K562 (cell line): ENCODE measurements at regions not wholly inside any gene's neighbourhood (a gene's known extent, or its start where the extent isn't known, plus 50 kb on each side); places are given as distances from the start of the nearest gene placed in this dataset.

ENCODE experiments used
- ATAC-seq: fragments of 200-7000 bp; cut with Tn5 transposase; 3 replicates; pipeline ENCODE4 v1.9.1; 2020; ENCODE audit warnings: moderate library complexity
- BruUV-seq: library from RNA; stranded (reverse); fragments of 400-500 nt; replicated peaks from 2 replicates; lab custom pipeline; 2021; lab: Mats Ljungman, UMichigan
- CTCF ChIA-PET: fragments of 300-600 bp; formaldehyde crosslinking; extraction: SDS; loops from one replicate; lab custom pipeline; 2021; ENCODE audit warnings: low intra/inter-chr PET ratio; lab: Yijun Ruan, JAX
- POLR2A ChIA-PET: fragments of 300-600, 350-650 bp; sonication (Branson Sonifier 250); formaldehyde crosslinking; extraction: SDS; loops from one replicate; lab custom pipeline; 2021; ENCODE audit warnings: antibody characterized with exemption, inconsistent platforms; lab: Yijun Ruan, JAX
- DNase-seq, 4 experiments: peaks; one replicate each; pipeline versions ENCODE4 v3.0.0 to v3.0.0-alpha.2; 2011 to 2018; ENCODE audit warnings: low spot score in 3 of 4, mixed read lengths in 3 of 4; ENCODE audit errors: extremely low read depth in 1 of 4
- FAIRE-seq: peaks from 2 replicates; lab custom pipeline; 2011; peaks lifted over from hg19 to GRCh38; lab: Jason Lieb, UNC
- H2AFZ ChIP-seq: 2 replicates; pipeline ENCODE4 v1.6.0; 2011; ENCODE audit warnings: low read depth, low read length, control low read depth, inconsistent platforms
- H3K27ac ChIP-seq: fragments of 200-600 bp; 3 replicates; pipeline ENCODE4 v1.8.0; 2011; ENCODE audit warnings: low read depth, mild to moderate bottlenecking, control low read depth, inconsistent platforms, low read length, moderate library complexity, mixed read lengths; ENCODE audit errors: extremely low read depth
- H3K27me3 ChIP-seq, 2 experiments: fragments of 300-600 bp in 1 of 2; 2 replicates in 1 of 2; 3 replicates in 1 of 2; pipeline versions ENCODE4 v1.6.0 to v1.8.0; 2011; ENCODE audit warnings: inconsistent platforms in 2 of 2, low read length in 2 of 2, mild to moderate bottlenecking in 1 of 2, mixed read lengths in 1 of 2, moderate library complexity in 1 of 2; ENCODE audit not compliant: control insufficient read depth in 2 of 2, insufficient read depth in 2 of 2
- H3K36me3 ChIP-seq: fragments of 300-600 bp; 3 replicates; pipeline ENCODE4 v1.8.0; 2011; ENCODE audit warnings: mild to moderate bottlenecking, low read length, inconsistent platforms; ENCODE audit not compliant: control insufficient read depth, insufficient read depth
- H3K4me1 ChIP-seq, 2 experiments: fragments of 200-600 bp in 1 of 2; replicated peaks in 1 of 2; 2 replicates in 1 of 2; 3 replicates in 1 of 2; pipeline versions ENCODE4 v1.5.1 to v1.8.0; 2011; ENCODE audit warnings: inconsistent platforms in 2 of 2, low read length in 2 of 2, mild to moderate bottlenecking in 1 of 2, mixed read lengths in 1 of 2, moderate library complexity in 1 of 2; ENCODE audit not compliant: control insufficient read depth in 2 of 2, insufficient read depth in 2 of 2
- H3K4me2 ChIP-seq: 2 replicates; pipeline ENCODE4 v1.6.1; 2011; ENCODE audit warnings: low read length, control low read depth, inconsistent platforms, mixed read lengths; ENCODE audit not compliant: insufficient read depth
- H3K4me3 ChIP-seq: fragments of 200-600 bp; sonication (generic), shearing (Covaris generic); 2 replicates; pipeline ENCODE4 v1.5.1; 2016; ENCODE audit warnings: control low read depth, inconsistent platforms
- H3K79me2 ChIP-seq: fragments of 200-600 bp; 3 replicates; pipeline ENCODE4 v1.8.0; 2011; ENCODE audit warnings: low read length, inconsistent platforms; ENCODE audit not compliant: control insufficient read depth, insufficient read depth
- H3K9ac ChIP-seq, 2 experiments: 2 replicates each; pipeline versions ENCODE4 v1.6.0 to v1.6.1; 2011; ENCODE audit warnings: low read depth in 2 of 2, low read length in 2 of 2, control low read depth in 1 of 2, inconsistent platforms in 1 of 2, mild to moderate bottlenecking in 1 of 2, mixed read lengths in 1 of 2; ENCODE audit not compliant: insufficient read depth in 1 of 2
- H3K9me1 ChIP-seq: one replicate; pipeline ENCODE4 v1.6.0; 2011; ENCODE audit warnings: inconsistent platforms, mild to moderate bottlenecking, low read length, moderate library complexity; ENCODE audit not compliant: control insufficient read depth, insufficient read depth
- H3K9me3 ChIP-seq: replicated peaks from 2 replicates; pipeline ENCODE4 v1.5.1; 2011; ENCODE audit warnings: low read depth, low read length, inconsistent platforms; ENCODE audit not compliant: control insufficient read depth, insufficient read depth
- H4K20me1 ChIP-seq: replicated peaks from 2 replicates; pipeline ENCODE4 v1.6.1; 2011; ENCODE audit warnings: low read length, inconsistent platforms, mixed read lengths; ENCODE audit not compliant: control insufficient read depth, insufficient read depth
- ARHGAP35 ChIP-seq: fragments of 450-650 bp; IDR thresholded peaks from 2 replicates; pipeline ENCODE4 v1.6.1; 2018; ENCODE audit not compliant: partially characterized antibody
- ERF ChIP-seq: fragments of 450-650 bp; formaldehyde crosslinking; IDR thresholded peaks from 2 replicates; pipeline ENCODE4 v1.4.0; 2020; ENCODE audit warnings: mild to moderate bottlenecking, mixed read lengths
- FOXJ3 ChIP-seq: sonication (generic); formaldehyde crosslinking; IDR thresholded peaks from 2 replicates; pipeline ENCODE4 v1.4.0; 2020; ENCODE audit warnings: mild to moderate bottlenecking, missing genetic modification reagents
- MYC ChIP-seq, 2 experiments: fragments of 250-450 bp in 1 of 2; sonication (Bioruptor Pico) in 1 of 2; IDR thresholded peaks; 2 replicates each; pipeline versions ENCODE4 v1.5.1 to v1.6.1; 2012 to 2021; ENCODE audit warnings: low read depth in 2 of 2, borderline replicate concordance in 1 of 2, improper control_type of control experiment in 1 of 2, low read length in 1 of 2, mild to moderate bottlenecking in 1 of 2, moderate library complexity in 1 of 2
- NR4A1 ChIP-seq, 2 experiments: fragments of 250-450 bp in 1 of 2; fragments of 450-650 bp in 1 of 2; sonication (Bioruptor Pico) in 1 of 2; IDR thresholded peaks; 2 replicates each; pipeline versions ENCODE4 v1.4.0 to v1.6.1; 2016 to 2020; ENCODE audit warnings: mild to moderate bottlenecking in 2 of 2, missing compliant biosample characterization in 1 of 2, missing genetic modification characterization in 1 of 2, moderate library complexity in 1 of 2
- RBM39 ChIP-seq: fragments of 200-400 bp; formaldehyde crosslinking; optimal IDR thresholded peaks from 2 replicates; pipeline ENCODE3; 2018; ENCODE audit warnings: low read depth, low read length
- TCF3 ChIP-seq: sonication (generic); formaldehyde crosslinking; IDR thresholded peaks from 2 replicates; pipeline ENCODE4 v1.4.0; 2020; ENCODE audit warnings: mild to moderate bottlenecking, missing genetic modification reagents
- TCFL5 ChIP-seq: fragments of 250-450 bp; sonication (Bioruptor Pico); conservative IDR thresholded peaks from 2 replicates; pipeline ENCODE4 v1.6.1; 2021; ENCODE audit warnings: mild to moderate bottlenecking, moderate library complexity, matching md5 sums
- TFAM ChIP-seq: fragments of 250-450 bp; sonication (Bioruptor Pico); conservative IDR thresholded peaks from 2 replicates; pipeline ENCODE4 v1.5.0; 2021; ENCODE audit warnings: mild to moderate bottlenecking, moderate library complexity
- ZNF133 ChIP-seq: fragments of 250-450 bp; sonication (Bioruptor Pico); IDR thresholded peaks from 2 replicates; pipeline ENCODE4 v1.4.0; 2020; ENCODE audit warnings: mild to moderate bottlenecking
- ZNF239 ChIP-seq: fragments of 250-450 bp; sonication (Bioruptor Pico); IDR thresholded peaks from 2 replicates; pipeline ENCODE4 v1.4.0; 2020; ENCODE audit warnings: mild to moderate bottlenecking
- ZNF347 ChIP-seq: fragments of 450-650 bp; formaldehyde crosslinking; IDR thresholded peaks from 2 replicates; pipeline ENCODE4 v1.4.0; 2020; ENCODE audit warnings: low read depth, mild to moderate bottlenecking, moderate library complexity
- ZNF707 ChIP-seq: fragments of 250-450 bp; sonication (Bioruptor Pico); conservative IDR thresholded peaks from 2 replicates; pipeline ENCODE4 v1.8.0; 2022; ENCODE audit warnings: inconsistent platforms, mild to moderate bottlenecking, moderate library complexity
- WGBS: fragments of 100-300 bp; shearing (Covaris generic); methylation state at CpG from one replicate; pipeline ENCODE4 v1.1.6; 2016; ENCODE audit warnings: low coverage, mixed read lengths; ENCODE audit not compliant: insufficient coverage; ENCODE audit errors: missing lambda C conversion rate; 5-methylcytosine and 5-hydroxymethylcytosine counted together
- in situ Hi-C: fragments of 300-500 bp; cut with MboI; formaldehyde crosslinking; loops from 4 replicates; pipeline ENCODE4 v1.15.0; 2018; ENCODE audit warnings: inconsistent platforms, mixed read lengths
- intact Hi-C: fragments of 100-400 bp; cut with micrococcal nuclease; formaldehyde crosslinking; loops from 2 replicates; pipeline ENCODE4 v1.14.2; 2022

- no peak for TF ChIP-seq ARHGAP35
- no peak for TF ChIP-seq TCF3
- no peak for TF ChIP-seq NR4A1 (CRISPR knock-in tag; IDR thresholded peaks at IDR 0.05)
- TF ChIP-seq NR4A1 (tag; IDR thresholded peaks at IDR 0.05): no peak
- no peak for TF ChIP-seq MYC (IDR thresholded peaks at IDR 0.05; ENCODE audit: low read depth, low read length)
- no peak for TF ChIP-seq MYC (CRISPR knock-in tag; IDR thresholded peaks at IDR 0.05; ENCODE audit: borderline replicate concordance, low read depth)
- no peak for TF ChIP-seq TFAM (CRISPR knock-in tag)
- TF ChIP-seq RBM39: no peak
- TF ChIP-seq ERF (CRISPR knock-in tag): no peak
- no peak for TF ChIP-seq ZNF239
These were observed 375.7 kb upstream of the VWC2 start (continued) for GRCh38 chr7:49397750-49398149.

DNA sequence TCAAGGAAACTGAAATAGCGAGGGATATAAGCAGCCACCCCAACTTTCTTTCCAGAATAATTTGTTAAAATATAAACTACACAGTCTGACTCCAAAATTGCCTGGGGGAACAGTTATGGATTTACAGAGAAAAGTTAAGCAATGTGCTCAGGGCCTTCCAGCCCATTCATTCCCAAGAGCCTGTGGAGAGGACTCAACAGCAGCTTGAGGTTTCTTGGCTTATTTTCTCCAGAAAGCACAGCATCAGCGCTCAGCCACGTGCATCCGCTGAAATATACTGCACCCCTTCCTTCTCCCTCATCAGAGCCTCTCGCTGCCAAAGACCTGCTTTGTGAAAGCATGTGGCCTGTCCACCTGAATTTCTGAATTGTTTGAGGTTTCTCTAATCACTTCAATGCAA lies 375.2 kb upstream of the VWC2 start:
- no peak for FAIRE-seq
- WGBS: 2% methylated on average over 5 of the region's 5 CpGs

More for the DNA sequence above, 375.2 kb upstream of the VWC2 start:
- no peak for TF ChIP-seq TCFL5 (CRISPR knock-in tag)
- no peak for TF ChIP-seq ZNF133 (CRISPR knock-in tag)
- no peak for TF ChIP-seq FOXJ3 (CRISPR knock-in tag)
- no peak for TF ChIP-seq ZNF707 (CRISPR knock-in tag)
- TF ChIP-seq ZNF347: no peak
- no peak for TF ChIP-seq NR4A1 (CRISPR knock-in tag; IDR thresholded peaks at IDR 0.05)
- TF ChIP-seq NR4A1 (tag; IDR thresholded peaks at IDR 0.05): no peak
- Histone ChIP-seq H2AFZ (no peak overlapping the region), H3K4me1 (no peaks in the 10 kb centered on the region), H3K9me1 (no peaks in the 10 kb centered on the region), H3K9ac (no peak overlapping the region), H3K36me3 (no peaks in the 10 kb centered on the region), H3K4me3 (no peak overlapping the region), H3K27ac (no peak overlapping the region), H3K4me2 (no peak overlapping the region), H3K9me3 (no peaks in the 10 kb centered on the region), H3K79me2 (no peaks in the 10 kb centered on the region), H3K27me3 (no peaks in the 10 kb centered on the region), H4K20me1 (no peaks in the 10 kb centered on the region)
- ATAC-seq: no peak
- ChIA-PET POLR2A (no interaction called here), CTCF (no interaction called here)
- BruUV-seq: no TSS peak
- intact Hi-C loops (no loop called here), in situ Hi-C loops (no loop called here)
- no peak for DNase-seq
